ENCODE measurements at regions not wholly inside any gene's neighbourhood (a gene's known extent, or its start where the extent isn't known, plus 50 kb on each side); places are given as distances from the start of the nearest gene placed in this dataset.

DNA sequence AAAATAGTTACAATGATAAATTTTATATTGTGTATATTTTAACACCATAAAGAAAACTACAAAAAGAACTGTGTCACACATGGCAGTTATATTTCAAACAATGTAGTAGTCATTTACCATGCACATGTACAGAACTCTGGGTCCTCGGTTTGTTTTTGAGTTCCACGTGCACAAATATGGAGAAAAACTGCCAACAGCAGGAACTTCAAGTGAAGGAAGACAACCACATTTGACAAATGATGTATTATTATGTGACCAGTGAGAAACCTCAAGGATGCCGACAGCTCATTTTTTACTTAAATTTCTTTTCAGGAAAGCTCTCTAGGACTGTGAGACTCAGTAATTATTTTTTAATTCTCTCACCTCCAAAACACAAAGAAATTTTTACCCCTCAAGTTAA, 244.2 kb upstream of the USP15 start:
- Histone ChIP-seq H4K20me1 (ENCODE audit: low read depth) (no peaks in the 10 kb centered on the region), H3K9ac (no peak overlapping the region), H3K4me1 (no peaks in the 10 kb centered on the region), H3K27me3 (no peaks in the 10 kb centered on the region), H3K79me2 (ENCODE audit: low read depth) (no peaks in the 10 kb centered on the region), H3F3A (ENCODE audit: low read depth) (no peaks in the 10 kb centered on the region), H2AFZ (replicated peaks) (no peak overlapping the region), H3K9me3 (ENCODE audit: low read depth) (no peaks in the 10 kb centered on the region), H3K4me2 (no peak overlapping the region), H3K27ac (no peak overlapping the region), H3K36me3 (no peaks in the 10 kb centered on the region), H3K4me3 (no peak overlapping the region)
- Mint-ChIP-seq H3K27me3 (ENCODE audit: insufficient read depth, low read depth) (no peaks in the 10 kb centered on the region), H3K4me1 (no peaks in the 10 kb centered on the region), H3K9me3 (no peaks in the 10 kb centered on the region), H3K4me3 (no peak overlapping the region), H3K27ac (no peak overlapping the region), H3K36me3 (no peaks in the 10 kb centered on the region)
- no peak for DNase-seq (ENCODE audit: low spot score)
- TF ChIP-seq, protein P1, sequence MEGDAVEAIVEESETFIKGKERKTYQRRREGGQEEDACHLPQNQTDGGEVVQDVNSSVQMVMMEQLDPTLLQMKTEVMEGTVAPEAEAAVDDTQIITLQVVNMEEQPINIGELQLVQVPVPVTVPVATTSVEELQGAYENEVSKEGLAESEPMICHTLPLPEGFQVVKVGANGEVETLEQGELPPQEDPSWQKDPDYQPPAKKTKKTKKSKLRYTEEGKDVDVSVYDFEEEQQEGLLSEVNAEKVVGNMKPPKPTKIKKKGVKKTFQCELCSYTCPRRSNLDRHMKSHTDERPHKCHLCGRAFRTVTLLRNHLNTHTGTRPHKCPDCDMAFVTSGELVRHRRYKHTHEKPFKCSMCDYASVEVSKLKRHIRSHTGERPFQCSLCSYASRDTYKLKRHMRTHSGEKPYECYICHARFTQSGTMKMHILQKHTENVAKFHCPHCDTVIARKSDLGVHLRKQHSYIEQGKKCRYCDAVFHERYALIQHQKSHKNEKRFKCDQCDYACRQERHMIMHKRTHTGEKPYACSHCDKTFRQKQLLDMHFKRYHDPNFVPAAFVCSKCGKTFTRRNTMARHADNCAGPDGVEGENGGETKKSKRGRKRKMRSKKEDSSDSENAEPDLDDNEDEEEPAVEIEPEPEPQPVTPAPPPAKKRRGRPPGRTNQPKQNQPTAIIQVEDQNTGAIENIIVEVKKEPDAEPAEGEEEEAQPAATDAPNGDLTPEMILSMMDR (IDR thresholded peaks at IDR 0.05): no peak
- no peak for TF ChIP-seq EZH2phosphoT487 (IDR thresholded peaks at IDR 0.05)
- TF ChIP-seq EZH2 (IDR thresholded peaks at IDR 0.05): no peak

DNA sequence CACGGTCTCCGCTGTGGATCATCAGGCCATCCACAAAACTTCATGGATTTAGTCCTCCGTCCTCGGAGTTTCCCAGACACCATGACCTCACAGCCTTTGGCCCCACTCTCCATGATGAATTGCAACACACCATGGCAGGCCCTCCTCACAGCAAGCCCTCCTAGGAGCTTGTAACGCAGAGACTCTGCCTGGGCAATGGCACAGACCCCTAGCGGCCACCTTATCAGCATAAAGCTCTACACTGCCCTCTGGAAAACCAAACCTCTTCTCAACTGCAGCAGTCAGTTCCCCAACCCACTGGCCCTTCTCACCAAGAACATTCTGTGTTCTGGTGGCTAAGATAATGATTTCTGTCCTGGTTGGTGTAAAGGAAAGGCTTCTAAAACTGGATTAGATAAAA, 238.4 kb upstream of the USP15 start:
- Histone ChIP-seq H3K4me2 (no peak overlapping the region), H3F3A (ENCODE audit: low read depth) (no peaks in the 10 kb centered on the region), H2AFZ (replicated peaks) (no peak overlapping the region), H3K4me1 (no peaks in the 10 kb centered on the region), H3K4me3 (no peak overlapping the region), H3K79me2 (ENCODE audit: low read depth) (no peaks in the 10 kb centered on the region), H3K9ac (no peak overlapping the region), H3K27ac (no peak overlapping the region), H4K20me1 (ENCODE audit: low read depth) (no peaks in the 10 kb centered on the region), H3K27me3 (no peaks in the 10 kb centered on the region), H3K9me3 (ENCODE audit: low read depth) (no peaks in the 10 kb centered on the region), H3K36me3 (no peaks in the 10 kb centered on the region)
- no peaks in the 10 kb centered on the region for H3K27me3 Mint-ChIP-seq (ENCODE audit: insufficient read depth, low read depth)
- H3K4me3 Mint-ChIP-seq: no peak overlapping the region
- H3K4me1 Mint-ChIP-seq: no peaks in the 10 kb centered on the region
- H3K36me3 Mint-ChIP-seq: no peaks in the 10 kb centered on the region
- DNase-seq (ENCODE audit: low spot score): no peak
- TF ChIP-seq, protein P1 (IDR thresholded peaks at IDR 0.05): peak; percentile 19
- TF ChIP-seq EZH2phosphoT487 (IDR thresholded peaks at IDR 0.05): no peak
- H3K27ac Mint-ChIP-seq: no peak overlapping the region
- H3K9me3 Mint-ChIP-seq: no peaks in the 10 kb centered on the region

DNA sequence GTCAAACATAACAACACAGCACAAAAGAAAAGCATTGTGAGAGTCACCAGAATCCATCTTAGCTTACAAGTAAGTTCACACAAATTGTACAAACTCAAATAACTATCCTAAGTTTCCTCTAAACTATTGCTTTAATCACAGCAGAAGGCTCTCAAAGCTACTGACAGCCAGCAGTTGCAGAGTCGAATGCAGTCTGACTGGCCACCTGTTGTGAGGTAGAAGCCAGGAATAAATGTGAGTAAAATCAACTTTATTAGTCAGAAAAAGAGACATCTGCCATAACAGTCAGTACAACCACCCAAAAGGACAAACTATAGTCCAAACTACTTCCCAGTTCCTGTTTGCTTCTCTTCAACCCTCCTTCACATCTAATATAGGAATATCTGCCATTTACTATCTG, 231.7 kb upstream of the USP15 start:
- DNase-seq (ENCODE audit: low spot score): no peak
- no peak overlapping the region for H3K4me3 Mint-ChIP-seq
- no peaks in the 10 kb centered on the region for H3K9me3 Mint-ChIP-seq

More for the DNA sequence above, 231.7 kb upstream of the USP15 start:
- Histone ChIP-seq H3K27ac (no peak overlapping the region), H3K9ac (no peak overlapping the region), H3K4me2 (no peak overlapping the region), H3K36me3 (no peaks in the 10 kb centered on the region), H3F3A (ENCODE audit: low read depth) (no peaks in the 10 kb centered on the region), H2AFZ (replicated peaks) (peak overlapping the region; percentile 28), H3K79me2 (ENCODE audit: low read depth) (no peaks in the 10 kb centered on the region), H3K4me3 (no peak overlapping the region), H4K20me1 (ENCODE audit: low read depth) (no peaks in the 10 kb centered on the region), H3K9me3 (ENCODE audit: low read depth) (no peaks in the 10 kb centered on the region), H3K27me3 (no peaks in the 10 kb centered on the region), H3K4me1 (no peaks in the 10 kb centered on the region)
- Mint-ChIP-seq H3K27ac (no peak overlapping the region), H3K27me3 (ENCODE audit: insufficient read depth, low read depth) (no peaks in the 10 kb centered on the region), H3K4me1 (no peaks in the 10 kb centered on the region), H3K36me3 (no peaks in the 10 kb centered on the region)
- TF ChIP-seq, protein P1 (IDR thresholded peaks at IDR 0.05): no peak
- TF ChIP-seq EZH2 (IDR thresholded peaks at IDR 0.05): no peak
- no peak for TF ChIP-seq EZH2phosphoT487 (IDR thresholded peaks at IDR 0.05)
